ENCODE measurements at regions not wholly inside any gene's neighbourhood (a gene's known extent, or its start where the extent isn't known, plus 50 kb on each side); places are given as distances from the start of the nearest gene placed in this dataset.
A peak's percentile ranks its signal among the peaks of the same experiment; 100 is the strongest.

GRCh38 chr7:148472406-148472805, 118.2 kb upstream of the C7orf33 start:
- DNase-seq (ENCODE audit: low spot score): no peak
- in situ Hi-C loops (cut with HindIII; ENCODE audit: low sequenced_read_pairs): no loop called here

GRCh38 chr7:148473703-148474480, 116.7 kb upstream of the C7orf33 start:
- in situ Hi-C loops (cut with HindIII; ENCODE audit: low sequenced_read_pairs): no loop called here

GRCh38 chr7:148474481-148475025, 116.0 kb upstream of the C7orf33 start:
- no peak for DNase-seq (ENCODE audit: low spot score)
- in situ Hi-C loops (cut with HindIII; ENCODE audit: low sequenced_read_pairs): no loop called here

More at GRCh38 chr7:148473703-148474480, 116.7 kb upstream of the C7orf33 start:
- no peak for DNase-seq (ENCODE audit: low spot score)

DNA sequence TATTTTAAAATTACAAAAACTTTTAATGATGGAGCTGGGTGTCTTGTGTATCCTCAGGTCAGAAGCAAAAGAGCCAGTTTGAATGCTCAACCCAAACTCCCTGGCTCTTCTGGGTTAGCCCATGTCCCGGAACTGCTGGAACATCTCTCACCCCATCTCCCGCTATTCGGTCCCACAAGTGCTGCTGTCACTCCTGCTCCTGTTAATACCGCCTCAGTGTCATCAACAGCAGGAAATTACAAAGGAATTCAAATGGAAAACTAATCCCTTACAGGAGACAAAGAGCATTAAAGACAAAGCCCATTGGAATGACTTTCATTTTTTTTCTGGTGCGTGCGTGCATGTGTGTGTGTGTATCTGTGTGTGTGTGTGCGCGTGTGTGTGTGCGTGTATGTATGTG, 112.0 kb upstream of the C7orf33 start:
- no peak for DNase-seq (ENCODE audit: low spot score)
- in situ Hi-C loops (cut with HindIII; ENCODE audit: low sequenced_read_pairs): no loop called here

DNA sequence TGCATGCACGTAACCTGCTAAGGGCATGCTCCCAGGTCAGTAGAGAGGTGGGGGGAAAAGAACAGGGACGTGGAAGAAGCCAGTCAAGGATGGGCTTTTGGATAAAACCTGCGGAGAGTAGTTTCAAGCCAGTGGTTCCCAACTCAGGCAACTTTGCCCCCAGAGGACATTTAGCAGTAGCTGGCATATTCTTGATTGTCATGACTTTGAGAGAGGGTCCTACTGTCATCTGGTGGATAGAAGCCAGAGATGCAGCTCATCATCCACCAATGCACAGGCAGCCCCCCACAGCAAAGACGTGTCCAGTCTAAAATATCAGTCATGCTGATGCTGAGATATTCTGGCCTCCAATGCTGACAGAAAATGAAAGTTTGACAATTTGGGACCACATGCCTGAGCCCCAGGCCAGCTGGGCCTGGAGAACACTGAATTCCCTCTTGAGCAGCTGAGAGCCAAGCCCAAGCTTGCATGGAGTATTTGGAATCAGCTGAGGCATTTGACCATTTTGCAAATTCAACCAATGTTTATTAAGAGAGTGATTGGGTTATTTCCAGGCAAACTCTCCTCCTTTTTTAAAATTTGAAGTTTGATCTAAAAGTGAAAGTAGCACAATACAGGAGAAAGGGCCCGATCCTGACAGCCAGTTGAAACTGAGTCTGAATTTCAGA, 110.0 kb upstream of the C7orf33 start:
- in situ Hi-C loops (cut with HindIII; ENCODE audit: low sequenced_read_pairs): no loop called here
- DNase-seq (ENCODE audit: low spot score): no peak

DNA sequence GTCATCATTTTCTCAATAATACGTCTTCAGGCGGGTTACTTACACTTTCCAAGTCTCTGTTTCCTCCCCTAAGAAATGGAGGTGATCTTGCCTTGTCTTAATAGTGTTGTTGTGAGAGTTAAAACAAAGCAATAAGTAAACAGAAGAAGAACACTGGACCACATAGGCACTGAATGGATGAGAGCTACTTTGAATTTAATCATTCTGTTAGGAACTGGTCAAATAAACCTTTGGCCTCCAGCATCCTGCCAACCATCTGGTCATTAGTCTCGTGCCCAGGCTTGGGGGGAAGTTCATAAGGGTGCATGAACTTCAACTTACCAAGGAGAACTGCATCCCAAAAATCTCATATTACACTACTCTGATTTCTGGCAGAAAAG, 109.4 kb upstream of the C7orf33 start:
- in situ Hi-C loops (cut with HindIII; ENCODE audit: low sequenced_read_pairs): no loop called here
- DNase-seq (ENCODE audit: low spot score): no peak

DNA sequence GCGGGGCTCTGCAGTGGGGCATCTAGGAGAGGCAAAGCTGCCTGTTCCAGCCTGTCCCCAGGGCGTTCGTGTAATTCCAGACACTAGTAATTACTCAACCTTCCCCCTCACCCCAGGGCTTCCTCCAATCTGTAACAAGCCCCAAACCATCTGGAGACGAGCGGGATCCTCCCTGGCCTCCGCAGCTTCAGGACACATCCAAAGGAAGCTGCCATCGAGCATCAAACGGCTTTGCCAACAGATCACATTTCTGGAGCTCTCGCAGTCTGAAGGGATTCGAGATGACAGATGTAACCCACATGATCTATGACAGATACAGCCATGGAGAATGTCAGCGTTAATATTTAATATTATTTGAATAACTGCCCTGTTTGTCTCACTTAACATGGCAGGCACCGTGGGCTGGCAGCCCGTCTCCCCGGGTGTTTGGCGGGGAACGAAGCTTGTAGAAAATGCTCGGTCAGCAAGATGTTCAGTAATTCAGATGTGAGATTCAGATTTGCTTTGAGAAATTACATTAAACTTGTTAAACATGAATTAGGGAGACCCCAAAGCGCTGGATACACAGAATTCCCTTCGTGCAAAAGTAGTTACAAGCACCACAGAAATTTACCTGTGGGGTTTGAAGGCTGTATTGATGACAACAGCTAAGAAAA, 108.5 kb upstream of the C7orf33 start:
- in situ Hi-C loops (cut with HindIII; ENCODE audit: low sequenced_read_pairs): no loop called here
- peak; percentile 51 for DNase-seq (ENCODE audit: low spot score)

- DNase-seq (ENCODE audit: low spot score): no peak
- in situ Hi-C loops (cut with HindIII; ENCODE audit: low sequenced_read_pairs): no loop called here
Measured at GRCh38 chr7:148483515-148484308, 106.9 kb upstream of the C7orf33 start.

- no peak for DNase-seq (ENCODE audit: low spot score)
- in situ Hi-C loops (cut with HindIII; ENCODE audit: low sequenced_read_pairs): no loop called here
Measured at GRCh38 chr7:148484486-148484885, 106.1 kb upstream of the C7orf33 start.

GRCh38 chr7:148485618-148486017, 104.9 kb upstream of the C7orf33 start:
- in situ Hi-C loops (cut with HindIII; ENCODE audit: low sequenced_read_pairs): no loop called here
- DNase-seq (ENCODE audit: low spot score): no peak

GRCh38 chr7:148486937-148487336, 103.6 kb upstream of the C7orf33 start:
- in situ Hi-C loops (cut with HindIII; ENCODE audit: low sequenced_read_pairs): no loop called here
- DNase-seq (ENCODE audit: low spot score): no peak

DNA sequence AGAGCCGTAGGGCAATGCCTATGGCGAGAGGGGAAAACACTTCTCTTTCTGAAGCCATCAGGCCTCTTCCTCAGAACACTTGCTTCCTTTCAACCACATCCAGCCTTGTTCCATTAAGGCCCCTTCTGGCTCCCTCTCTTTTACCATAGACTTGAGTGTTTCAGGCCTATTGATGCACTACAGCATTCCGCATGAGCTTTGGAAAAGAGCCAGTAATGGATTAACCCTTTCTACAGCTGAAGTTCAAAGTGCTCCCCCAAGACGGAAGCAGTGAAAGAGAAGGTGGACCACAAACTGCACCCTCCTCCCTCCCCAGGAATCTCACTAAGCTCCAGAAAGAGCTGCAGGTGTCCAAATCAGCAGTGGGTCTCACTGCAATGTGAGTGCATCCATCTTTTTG, 102.7 kb upstream of the C7orf33 start:
- no peak for DNase-seq (ENCODE audit: low spot score)
- in situ Hi-C loops (cut with HindIII; ENCODE audit: low sequenced_read_pairs): no loop called here

DNA sequence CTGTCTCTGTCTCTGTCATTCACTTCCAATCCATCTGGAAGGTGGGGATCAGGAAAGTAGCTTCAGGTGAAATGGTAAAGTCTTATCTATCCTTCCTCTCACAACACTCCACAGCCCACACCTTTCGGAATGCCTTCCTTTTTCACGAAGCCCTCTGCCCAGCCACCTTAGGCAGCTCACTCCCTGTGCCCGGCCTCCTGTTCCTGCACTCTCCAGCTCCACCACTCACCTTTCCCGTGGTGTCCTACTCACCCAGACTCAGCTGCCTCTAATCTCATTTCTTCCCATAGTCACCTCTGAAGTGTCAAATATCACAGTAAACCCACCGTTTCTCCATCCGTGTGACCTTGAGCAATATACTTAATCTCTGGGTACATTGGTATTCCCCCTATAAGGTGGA, 100.9 kb upstream of the C7orf33 start:
- in situ Hi-C loops (cut with HindIII; ENCODE audit: low sequenced_read_pairs): no loop called here

GRCh38 chr7:148492157-148492860, 98.3 kb upstream of the C7orf33 start:
- no peak for DNase-seq (ENCODE audit: low spot score)
- in situ Hi-C loops (cut with HindIII; ENCODE audit: low sequenced_read_pairs): no loop called here

More for the DNA sequence above, 100.9 kb upstream of the C7orf33 start:
- DNase-seq (ENCODE audit: low spot score): no peak

DNA sequence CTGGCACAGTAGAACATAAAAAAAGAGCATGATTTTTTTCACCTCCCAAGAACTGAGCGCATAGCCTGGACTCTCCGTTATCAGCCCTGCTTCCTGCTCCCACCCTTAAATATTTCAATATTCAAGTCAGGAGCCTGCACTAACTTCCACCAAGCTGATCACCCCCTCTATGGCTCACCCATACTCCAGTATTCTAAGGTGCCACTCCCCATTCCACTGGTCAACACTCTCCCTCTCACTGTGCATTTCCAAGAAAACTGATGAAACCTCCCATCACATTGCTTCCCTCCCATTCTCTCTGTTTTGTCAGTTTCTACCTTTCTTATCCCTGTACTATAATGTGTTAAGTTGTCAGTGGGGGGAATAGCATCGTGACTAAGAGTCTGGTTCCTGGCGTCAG, 95.0 kb upstream of the C7orf33 start:
- in situ Hi-C loops (cut with HindIII; ENCODE audit: low sequenced_read_pairs): no loop called here
- DNase-seq (ENCODE audit: low spot score): no peak

GRCh38 chr7:148500978-148501377, 89.6 kb upstream of the C7orf33 start:
- DNase-seq (ENCODE audit: low spot score): no peak
- in situ Hi-C loops (cut with HindIII; ENCODE audit: low sequenced_read_pairs): no loop called here

DNA sequence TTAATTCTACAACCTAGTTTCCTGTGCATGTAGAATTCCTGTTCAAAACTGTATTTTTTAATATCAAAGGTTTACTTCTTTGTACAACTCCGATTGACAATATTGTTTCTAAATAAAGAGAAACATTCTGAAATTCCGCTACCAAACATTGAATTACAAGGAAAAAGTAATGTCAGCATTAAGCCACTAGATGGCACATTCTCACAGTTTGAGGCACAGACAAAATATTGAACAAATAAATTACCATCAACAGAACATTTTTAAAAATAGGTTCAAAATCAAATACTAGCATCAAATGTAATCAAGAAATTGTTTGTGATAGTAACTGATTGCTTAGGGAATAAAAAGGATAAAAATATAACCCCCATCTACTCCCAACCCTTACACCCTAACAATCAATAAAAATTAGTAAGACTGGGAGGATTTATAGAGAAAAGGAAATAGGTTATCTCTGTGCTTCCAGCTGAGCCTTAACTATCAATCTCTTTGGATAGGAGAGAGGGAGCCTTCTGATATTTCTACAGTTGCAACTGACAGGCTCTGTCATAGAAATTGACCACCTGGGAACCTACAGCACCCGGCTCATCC, 86.6 kb upstream of the C7orf33 start:
- in situ Hi-C loops (cut with HindIII; ENCODE audit: low sequenced_read_pairs): no loop called here

DNA sequence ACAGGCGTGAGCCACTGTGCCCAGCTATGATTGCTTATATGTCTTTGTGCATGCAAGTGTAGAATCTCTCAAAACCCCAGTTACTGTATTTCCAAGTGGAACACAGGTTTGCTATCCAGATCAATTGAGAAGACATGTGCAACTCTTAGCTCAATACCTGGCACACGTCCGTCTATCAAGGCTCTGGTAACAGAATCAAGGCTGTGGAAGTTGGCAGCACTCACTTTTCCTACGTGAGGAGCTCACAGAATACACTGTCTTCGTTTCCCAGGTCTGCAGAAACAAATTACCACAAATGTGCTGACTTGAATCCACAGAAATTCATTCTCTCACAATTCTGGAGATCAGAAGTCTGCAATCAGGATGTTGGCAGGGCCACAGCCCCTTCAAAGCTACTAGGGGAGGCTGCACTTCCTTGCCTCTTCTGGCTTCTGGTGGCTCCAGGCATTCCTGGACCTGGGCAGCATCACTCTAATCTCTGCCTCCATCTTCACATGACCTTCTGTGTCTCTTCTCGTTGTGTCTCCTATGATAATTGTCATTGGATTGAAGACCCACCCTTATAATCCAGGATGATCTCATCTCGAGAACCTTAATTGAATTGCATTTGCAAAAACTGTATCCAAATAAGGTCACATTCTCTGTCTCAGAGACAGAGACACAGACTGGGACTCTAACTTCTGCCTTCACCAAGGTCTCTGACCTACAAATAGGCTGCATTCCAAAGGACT, 84.8 kb upstream of the C7orf33 start:
- in situ Hi-C loops (cut with HindIII; ENCODE audit: low sequenced_read_pairs): no loop called here
- DNase-seq (ENCODE audit: low spot score): no peak

More for the DNA sequence above, 86.6 kb upstream of the C7orf33 start:
- DNase-seq (ENCODE audit: low spot score): peak; percentile 49
